ENCODE measurements at regions not wholly inside any gene's neighbourhood (a gene's known extent, or its start where the extent isn't known, plus 50 kb on each side); places are given as distances from the start of the nearest gene placed in this dataset.
A peak's percentile ranks its signal among the peaks of the same experiment; 100 is the strongest.

- TF ChIP-seq ZNF696 (CRISPR knock-in tag; conservative IDR thresholded peaks at IDR 0.05): no peak
- TF ChIP-seq TRIM25 (IDR thresholded peaks at IDR 0.05; ENCODE audit: borderline replicate concordance): no peak
- TF ChIP-seq ZSCAN29 (IDR thresholded peaks at IDR 0.05): no peak
- TF ChIP-seq E4F1 (CRISPR knock-in tag; IDR thresholded peaks at IDR 0.05; ENCODE audit: borderline replicate concordance): no peak
These were observed 95.9 kb upstream of the PPP2R5A start (continued) for GRCh38 chr1:212189352-212189738.

- no peaks in the 10 kb centered on the region for H3K79me2 ChIP-seq (ENCODE audit: control insufficient read depth, insufficient read depth, low read length)
- H4K20me1 ChIP-seq (replicated peaks; ENCODE audit: control insufficient read depth, insufficient read depth, low read length): no peaks in the 10 kb centered on the region
- H3K4me2 ChIP-seq (ENCODE audit: insufficient read depth, low read length): no peak overlapping the region
- DNase-seq (ENCODE audit: extremely low read depth in 1 of 4, low spot score in 3 of 4) (no peak), ATAC-seq (no peak), FAIRE-seq (no peak)
- ChIA-PET CTCF (ENCODE audit: low intra/inter-chr PET ratio) (no interaction called here), POLR2A (interaction anchor here (0.7 kb wide), 1 partner anchor 14 kb away, joined by 3 read pairs; no protein-coding TSS in a partner anchor)
- H3K9ac ChIP-seq (ENCODE audit: insufficient read depth in 1 of 2, low read depth in 2 of 2, low read length in 2 of 2): no peak overlapping the region
- in situ Hi-C loops (cut with MboI): no loop called here
- peaks cover 0 to 4% of the 10 kb centered on the region in 2 experiments; a peak in 1 of 5 replicates for H3K4me1 ChIP-seq (replicated peaks in 1 of 2; ENCODE audit: control insufficient read depth in 2 of 2, insufficient read depth in 2 of 2, low read length in 2 of 2)
- TF ChIP-seq ZBTB33 (CRISPR knock-in tag; IDR thresholded peaks at IDR 0.05): peak; percentile 53; the same call in 1 of the 2 replicates
- no peak for TF ChIP-seq SNRNP70 (optimal IDR thresholded peaks at IDR 0.05; ENCODE audit: low read depth, low read length)
- intact Hi-C loops (cut with micrococcal nuclease): no loop called here
- no peaks in the 10 kb centered on the region for H3K36me3 ChIP-seq (ENCODE audit: control insufficient read depth, insufficient read depth, low read length)
- 83% methylated on average over 13 of the region's 17 CpGs for WGBS (ENCODE audit: insufficient coverage, low coverage, missing lambda C conversion rate)
- H2AFZ ChIP-seq (ENCODE audit: low read depth, low read length): no peak overlapping the region
- no peaks in the 10 kb centered on the region for H3K9me3 ChIP-seq (replicated peaks; ENCODE audit: control insufficient read depth, insufficient read depth, low read depth, low read length)
- no peaks in the 10 kb centered on the region for H3K27me3 ChIP-seq (ENCODE audit: control insufficient read depth in 2 of 2, insufficient read depth in 2 of 2, low read length in 2 of 2)
- H3K4me3 ChIP-seq: no peak overlapping the region
- no TSS peak for BruUV-seq (replicated peaks)
- no peaks in the 10 kb centered on the region for H3K9me1 ChIP-seq (ENCODE audit: control insufficient read depth, insufficient read depth, low read length)
- no peak overlapping the region for H3K27ac ChIP-seq (ENCODE audit: extremely low read depth, low read depth, low read length)
These were observed 95.0 kb upstream of the PPP2R5A start for GRCh38 chr1:212190169-212190568.
